ENCODE measurements at regions not wholly inside any gene's neighbourhood (a gene's known extent, or its start where the extent isn't known, plus 50 kb on each side); places are given as distances from the start of the nearest gene placed in this dataset.

- DNase-seq = no peak
Measured at GRCh38 chr2:147394179-147394790, 450.5 kb upstream of the ACVR2A start.

- no peak for DNase-seq
Measured at GRCh38 chr2:147392180-147392579, 452.6 kb upstream of the ACVR2A start.

GRCh38 chr2:147390475-147390874 lies 454.4 kb upstream of the ACVR2A start:
- no peak for DNase-seq

GRCh38 chr2:147389218-147389617 lies 455.6 kb upstream of the ACVR2A start:
- DNase-seq = no peak

GRCh38 chr2:147388217-147388616 lies 456.6 kb upstream of the ACVR2A start:
- DNase-seq = no peak

- no peak for DNase-seq
Measured at GRCh38 chr2:147386284-147386683, 458.5 kb upstream of the ACVR2A start.

GRCh38 chr2:147385600-147385999 lies 459.2 kb upstream of the ACVR2A start:
- DNase-seq = no peak

- no peak for DNase-seq
Measured at GRCh38 chr2:147384659-147385058, 460.2 kb upstream of the ACVR2A start.

- DNase-seq = peak; percentile 85
Measured at GRCh38 chr2:147382322-147382948, 462.4 kb upstream of the ACVR2A start.

- DNase-seq = no peak
Measured at GRCh38 chr2:147378403-147378802, 466.4 kb upstream of the ACVR2A start.

GRCh38 chr2:147375073-147375472 lies 469.8 kb upstream of the ACVR2A start:
- no peak for DNase-seq

- no peak for DNase-seq
Measured at GRCh38 chr2:147374423-147374811, 470.4 kb upstream of the ACVR2A start.

GRCh38 chr2:147373800-147374422 lies 470.9 kb upstream of the ACVR2A start:
- DNase-seq = no peak

- DNase-seq = no peak
Measured at GRCh38 chr2:147368306-147368705, 476.5 kb upstream of the ACVR2A start.

GRCh38 chr2:147366279-147366678 lies 478.6 kb upstream of the ACVR2A start:
- no peak for DNase-seq

- DNase-seq = no peak
Measured at GRCh38 chr2:147365622-147366021, 479.2 kb upstream of the ACVR2A start.

GRCh38 chr2:147364597-147364996 lies 480.2 kb upstream of the ACVR2A start:
- DNase-seq = peak; percentile 45

- DNase-seq = no peak
Measured at GRCh38 chr2:147363181-147363580, 481.6 kb upstream of the ACVR2A start.

- no peak for DNase-seq
Measured at GRCh38 chr2:147358375-147358774, 486.5 kb upstream of the ACVR2A start.

- DNase-seq = no peak
Measured at GRCh38 chr2:147356157-147356556, 488.7 kb upstream of the ACVR2A start.

- DNase-seq = no peak
Measured at GRCh38 chr2:147355706-147356105, 489.1 kb upstream of the ACVR2A start.

- DNase-seq = no peak
Measured at GRCh38 chr2:147353072-147353381, 491.8 kb upstream of the ACVR2A start.

GRCh38 chr2:147352264-147353071 lies 492.4 kb upstream of the ACVR2A start:
- peak; percentile 40 for DNase-seq

GRCh38 chr2:147351784-147352183 lies 493.0 kb upstream of the ACVR2A start:
- peak; percentile 24 for DNase-seq
